GM12874 (cell line): ENCODE measurements at regions not wholly inside any gene's neighbourhood (a gene's known extent, or its start where the extent isn't known, plus 50 kb on each side); places are given as distances from the start of the nearest gene placed in this dataset.

ENCODE experiments used
- CTCF ChIP-seq: IDR thresholded peaks from 2 replicates; pipeline ENCODE4 v1.5.1; 2011; ENCODE audit warnings: low read depth, mild to moderate bottlenecking, control low read depth, low read length, moderate library complexity; ENCODE audit not compliant: insufficient read depth

GRCh38 chr12:56839915-56840325 lies 76.8 kb downstream of the HSD17B6 start:
- peak; percentile 66 for TF ChIP-seq CTCF

GRCh38 chr12:56839489-56839848 lies 76.3 kb downstream of the HSD17B6 start:
- TF ChIP-seq CTCF, result no peak

GRCh38 chr12:56838621-56839488 lies 75.7 kb downstream of the HSD17B6 start:
- no peak for TF ChIP-seq CTCF
